IMR-90 (cell line): ENCODE measurements at regions not wholly inside any gene's neighbourhood (a gene's known extent, or its start where the extent isn't known, plus 50 kb on each side); places are given as distances from the start of the nearest gene placed in this dataset.

ENCODE experiments used
- ATAC-seq: fragments of 200-7000 bp; cut with Tn5 transposase; 2 replicates; pipeline ENCODE4 v1.9.1; 2020; ENCODE audit warnings: low read depth, mild to moderate bottlenecking, moderate library complexity
- BruUV-seq: library from RNA; stranded (reverse); fragments of 400-500 nt; replicated peaks from 2 replicates; lab custom pipeline; 2021; lab: Mats Ljungman, UMichigan
- CTCF ChIA-PET: fragments of 300-600 bp; formaldehyde crosslinking; extraction: SDS; loops from one replicate; lab custom pipeline; 2021; ENCODE audit warnings: antibody characterized with exemption; lab: Yijun Ruan, JAX
- POLR2A ChIA-PET: fragments of 300-600 bp; sonication (Branson Sonifier 250); formaldehyde crosslinking; loops from one replicate; lab custom pipeline; 2022; ENCODE audit warnings: antibody characterized with exemption; ENCODE audit not compliant: unreplicated experiment; lab: Charles Lee
- DNase-seq: peaks from one replicate; pipeline ENCODE4 v3.0.0; 2013
- H2AFZ ChIP-seq: replicated peaks from 2 replicates; pipeline ENCODE3; 2013; ENCODE audit warnings: low read length, mild to moderate bottlenecking; ENCODE audit not compliant: poor library complexity
- H2AK5ac ChIP-seq: 2 replicates; pipeline ENCODE4 v1.6.1; 2013; ENCODE audit warnings: low read depth, low read length, inconsistent platforms
- H2AK9ac ChIP-seq: replicated peaks from 2 replicates; pipeline ENCODE3; 2013; ENCODE audit warnings: mild to moderate bottlenecking, low read depth, low read length, moderate library complexity; ENCODE audit not compliant: poor library complexity
- H2BK120ac ChIP-seq: 2 replicates; pipeline ENCODE4 v1.6.1; 2013; ENCODE audit warnings: low read depth, low read length, inconsistent platforms
- H2BK15ac ChIP-seq: 3 replicates; pipeline ENCODE4 v1.6.1; 2013; ENCODE audit warnings: low read depth, low read length, inconsistent platforms
- H2BK20ac ChIP-seq: 2 replicates; pipeline ENCODE4 v1.6.1; 2013; ENCODE audit warnings: low read depth, mild to moderate bottlenecking, inconsistent platforms, low read length, moderate library complexity
- H2BK5ac ChIP-seq: 2 replicates; pipeline ENCODE4 v1.6.1; 2013; ENCODE audit warnings: mild to moderate bottlenecking, low read depth, low read length, inconsistent platforms; ENCODE audit not compliant: poor library complexity, severe bottlenecking
- H3K14ac ChIP-seq: replicated peaks from 2 replicates; pipeline ENCODE4 v1.6.1; 2013; ENCODE audit warnings: low read depth, low read length, inconsistent platforms
- H3K18ac ChIP-seq: 2 replicates; pipeline ENCODE4 v1.6.1; 2013; ENCODE audit warnings: low read depth, low read length, control low read depth
- H3K23ac ChIP-seq: 2 replicates; pipeline ENCODE4 v1.6.1; 2013; ENCODE audit warnings: low read depth, low read length, inconsistent platforms
- H3K27ac ChIP-seq: 2 replicates; pipeline ENCODE4 v1.5.1; 2013; ENCODE audit warnings: mild to moderate bottlenecking, control low read depth, low read length; ENCODE audit not compliant: insufficient read depth
- H3K27me3 ChIP-seq: 2 replicates; pipeline ENCODE4 v1.6.1; 2013; ENCODE audit warnings: low read length; ENCODE audit not compliant: control insufficient read depth, insufficient read depth
- H3K36me3 ChIP-seq: 2 replicates; pipeline ENCODE4 v1.6.1; 2013; ENCODE audit warnings: low read length, mixed read lengths; ENCODE audit not compliant: control insufficient read depth, insufficient read depth
- H3K4ac ChIP-seq: 2 replicates; pipeline ENCODE4 v1.6.1; 2013; ENCODE audit warnings: low read depth, low read length, inconsistent platforms
- H3K4me1 ChIP-seq: 2 replicates; pipeline ENCODE4 v1.6.1; 2013; ENCODE audit warnings: low read length, mixed read lengths; ENCODE audit not compliant: control insufficient read depth, insufficient read depth
- H3K4me2 ChIP-seq: 2 replicates; pipeline ENCODE4 v1.6.1; 2013; ENCODE audit warnings: low read depth, mild to moderate bottlenecking, control low read depth, low read length, moderate library complexity
- H3K4me3 ChIP-seq: 2 replicates; pipeline ENCODE4 v1.5.1; 2013; ENCODE audit warnings: low read depth, mild to moderate bottlenecking, control low read depth, low read length, moderate library complexity; ENCODE audit not compliant: insufficient read depth
- H3K56ac ChIP-seq: 2 replicates; pipeline ENCODE4 v1.6.1; 2013; ENCODE audit warnings: low read length, inconsistent platforms; ENCODE audit not compliant: insufficient read depth; ENCODE audit errors: extremely low read depth
- H3K79me1 ChIP-seq, 2 experiments: 2 replicates each; pipeline ENCODE4 v1.6.1; 2013; ENCODE audit warnings: low read length in 2 of 2, inconsistent platforms in 1 of 2, low read depth in 1 of 2
- H3K9ac ChIP-seq: 2 replicates; pipeline ENCODE4 v1.6.1; 2013; ENCODE audit warnings: low read depth, low read length, control low read depth
- H3K9me1 ChIP-seq: 2 replicates; pipeline ENCODE4 v1.6.1; 2013; ENCODE audit warnings: low read length, inconsistent platforms; ENCODE audit not compliant: insufficient read depth
- H3K9me3 ChIP-seq: 2 replicates; pipeline ENCODE4 v1.6.1; 2013; ENCODE audit warnings: low read length; ENCODE audit not compliant: control insufficient read depth, insufficient read depth
- H4K20me1 ChIP-seq: 2 replicates; pipeline ENCODE4 v1.6.1; 2013; ENCODE audit warnings: low read length, inconsistent platforms; ENCODE audit not compliant: insufficient read depth
- H4K5ac ChIP-seq: 2 replicates; pipeline ENCODE4 v1.6.1; 2013; ENCODE audit warnings: mild to moderate bottlenecking, low read depth, low read length, control low read depth
- H4K8ac ChIP-seq, 2 experiments: 2 replicates each; pipeline ENCODE4 v1.6.1; 2013; ENCODE audit warnings: low read depth in 2 of 2, low read length in 2 of 2, control low read depth in 1 of 2, inconsistent platforms in 1 of 2
- H4K91ac ChIP-seq: 2 replicates; pipeline ENCODE4 v1.6.1; 2013; ENCODE audit warnings: low read depth, low read length, inconsistent platforms; ENCODE audit not compliant: insufficient read depth
- BHLHE40 ChIP-seq: fragments of 150-350 bp; IDR thresholded peaks from 2 replicates; pipeline ENCODE4 v1.6.1; 2016; ENCODE audit warnings: mild to moderate bottlenecking, low read depth, low read length
- CEBPB ChIP-seq: IDR thresholded peaks from 2 replicates; pipeline ENCODE4 v1.6.1; 2012; ENCODE audit warnings: low read depth, low read length, improper control_type of control experiment
- FOS ChIP-seq: fragments of 150-350 bp; IDR thresholded peaks from 2 replicates; pipeline ENCODE4 v1.6.1; 2016; ENCODE audit warnings: low read depth, low read length
- MAFK ChIP-seq: IDR thresholded peaks from 2 replicates; pipeline ENCODE4 v1.6.1; 2012; ENCODE audit warnings: low read depth, low read length, improper control_type of control experiment
- NFE2L2 ChIP-seq: fragments of 150-350 bp; IDR thresholded peaks from 2 replicates; pipeline ENCODE4 v1.6.1; 2016; ENCODE audit warnings: low read depth, mild to moderate bottlenecking, low read length
- POLR2A ChIP-seq: IDR thresholded peaks from 2 replicates; pipeline ENCODE4 v1.6.1; 2012; ENCODE audit warnings: mild to moderate bottlenecking, low read depth, low read length
- RFX5 ChIP-seq: IDR thresholded peaks from 2 replicates; pipeline ENCODE4 v1.8.0; 2012; ENCODE audit warnings: low read depth, mild to moderate bottlenecking, low read length, moderate library complexity
- SMC3 ChIP-seq: fragments of 150-350 bp; IDR thresholded peaks from 2 replicates; pipeline ENCODE4 v1.6.1; 2016; ENCODE audit warnings: low read depth, mild to moderate bottlenecking, antibody characterized with exemption, low read length, moderate library complexity
- USF2 ChIP-seq: fragments of 150-350 bp; IDR thresholded peaks from 2 replicates; pipeline ENCODE4 v1.6.1; 2017; ENCODE audit warnings: mild to moderate bottlenecking, antibody characterized with exemption, low read length, low read depth
- WGBS, 2 experiments: methylation state at CpG; one replicate each; pipeline versions ENCODE4 v1.1.5 to v1.1.7; 2013; ENCODE audit warnings: missing lambda C conversion rate in 2 of 2; ENCODE audit not compliant: insufficient read length in 1 of 2; ENCODE audit errors: extremely low coverage in 2 of 2; 5-methylcytosine and 5-hydroxymethylcytosine counted together
- dilution Hi-C: fragments of 300-500 bp; cut with HindIII; formaldehyde crosslinking; loops from one replicate; pipeline ENCODE4 v1.14.3; 2018; ENCODE audit warnings: low sequenced_read_pairs; ENCODE audit not compliant: unreplicated experiment
- in situ Hi-C: fragments of 300-500 bp; cut with MboI; formaldehyde crosslinking; loops from 3 replicates; pipeline ENCODE4 v1.14.3; 2019; ENCODE audit warnings: low sequenced_read_pairs, inconsistent platforms, mixed read lengths
- intact Hi-C: fragments of 100-400 bp; cut with micrococcal nuclease; formaldehyde crosslinking; loops from 2 replicates; pipeline ENCODE4 v1.10.0; 2022
- TF ChIP-seq, protein P1 (sequence below): conservative IDR thresholded peaks from 2 replicates; pipeline ENCODE4 v1.5.1; 2012; ENCODE audit warnings: mild to moderate bottlenecking, low read depth, low read length, improper control_type of control experiment

DNA sequence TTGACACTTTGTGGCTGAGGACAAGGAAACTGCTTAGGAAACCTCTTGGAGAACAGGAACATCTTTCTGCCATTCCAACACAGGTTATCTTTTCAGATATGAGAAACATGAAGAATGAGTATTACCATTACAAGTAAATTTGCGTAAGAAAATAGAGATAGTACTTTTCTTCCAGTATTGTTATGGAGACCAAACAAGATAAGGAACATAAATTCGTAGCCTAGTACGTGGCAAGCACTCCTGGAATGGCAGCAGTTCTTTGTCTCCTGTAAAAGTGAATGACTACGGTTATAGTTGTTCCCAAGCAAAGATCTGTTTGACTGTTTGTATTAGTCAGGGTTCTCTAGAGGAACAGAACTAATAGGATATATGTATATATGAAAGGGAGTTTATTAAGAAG is 843.1 kb downstream of the STIM2 start:
- no peak for DNase-seq
- no peak overlapping the region for H4K8ac ChIP-seq
- no peak overlapping the region for H3K4me3 ChIP-seq
- H3K56ac ChIP-seq: no peak overlapping the region
- dilution Hi-C loops (no loop called here), in situ Hi-C loops (no loop called here), intact Hi-C loops (no loop called here)
- no peaks in the 10 kb centered on the region for H3K27me3 ChIP-seq
- no peaks in the 10 kb centered on the region for H3K79me1 ChIP-seq
- BruUV-seq: no TSS peak
- no peak for ATAC-seq
- no peak overlapping the region for H2BK5ac ChIP-seq
- no peak overlapping the region for H4K91ac ChIP-seq
- ChIA-PET CTCF (no interaction called here), POLR2A (no interaction called here)
- no peak overlapping the region for H2BK20ac ChIP-seq
- H3K4me1 ChIP-seq: no peaks in the 10 kb centered on the region
- H3K4me2 ChIP-seq: no peak overlapping the region
- no peaks in the 10 kb centered on the region for H3K9me3 ChIP-seq
- H3K23ac ChIP-seq: no peak overlapping the region
- no peak overlapping the region for H3K14ac ChIP-seq
- no peaks in the 10 kb centered on the region for H3K9me1 ChIP-seq
- no peak overlapping the region for H2AK5ac ChIP-seq
- no peak overlapping the region for H2AK9ac ChIP-seq
- WGBS, 2 experiments: no CpG with 5 or more reads among the region's 4 CpGs
- no peak for TF ChIP-seq POLR2A
- TF ChIP-seq NFE2L2: no peak
- no peak for TF ChIP-seq FOS
- no peak for TF ChIP-seq BHLHE40
- no peak for TF ChIP-seq USF2
- no peak for TF ChIP-seq SMC3
- TF ChIP-seq MAFK: no peak
- TF ChIP-seq RFX5: no peak
- TF ChIP-seq CEBPB: no peak
- TF ChIP-seq, protein P1, sequence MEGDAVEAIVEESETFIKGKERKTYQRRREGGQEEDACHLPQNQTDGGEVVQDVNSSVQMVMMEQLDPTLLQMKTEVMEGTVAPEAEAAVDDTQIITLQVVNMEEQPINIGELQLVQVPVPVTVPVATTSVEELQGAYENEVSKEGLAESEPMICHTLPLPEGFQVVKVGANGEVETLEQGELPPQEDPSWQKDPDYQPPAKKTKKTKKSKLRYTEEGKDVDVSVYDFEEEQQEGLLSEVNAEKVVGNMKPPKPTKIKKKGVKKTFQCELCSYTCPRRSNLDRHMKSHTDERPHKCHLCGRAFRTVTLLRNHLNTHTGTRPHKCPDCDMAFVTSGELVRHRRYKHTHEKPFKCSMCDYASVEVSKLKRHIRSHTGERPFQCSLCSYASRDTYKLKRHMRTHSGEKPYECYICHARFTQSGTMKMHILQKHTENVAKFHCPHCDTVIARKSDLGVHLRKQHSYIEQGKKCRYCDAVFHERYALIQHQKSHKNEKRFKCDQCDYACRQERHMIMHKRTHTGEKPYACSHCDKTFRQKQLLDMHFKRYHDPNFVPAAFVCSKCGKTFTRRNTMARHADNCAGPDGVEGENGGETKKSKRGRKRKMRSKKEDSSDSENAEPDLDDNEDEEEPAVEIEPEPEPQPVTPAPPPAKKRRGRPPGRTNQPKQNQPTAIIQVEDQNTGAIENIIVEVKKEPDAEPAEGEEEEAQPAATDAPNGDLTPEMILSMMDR: no peak
- H2BK15ac ChIP-seq: no peak overlapping the region
- no peak overlapping the region for H2BK120ac ChIP-seq
- H3K36me3 ChIP-seq: no peaks in the 10 kb centered on the region
- H2AFZ ChIP-seq: no peak overlapping the region
- H4K20me1 ChIP-seq: no peaks in the 10 kb centered on the region
- no peak overlapping the region for H3K18ac ChIP-seq
- no peak overlapping the region for H3K9ac ChIP-seq
- H4K5ac ChIP-seq: no peak overlapping the region
- H3K4ac ChIP-seq: no peak overlapping the region
- no peak overlapping the region for H3K27ac ChIP-seq
